ENCODE measurements at regions not wholly inside any gene's neighbourhood (a gene's known extent, or its start where the extent isn't known, plus 50 kb on each side); places are given as distances from the start of the nearest gene placed in this dataset.
"Not testable (repeated sequence)": the region's sequence is repeated elsewhere in the genome, so short reads cannot be mapped to it uniquely, and the experiment has no call there.

- no peak for DNase-seq (ENCODE audit: low spot score)
Measured at GRCh38 chrX:42442745-42443144, 335.2 kb downstream of the PPP1R2C start.

DNA sequence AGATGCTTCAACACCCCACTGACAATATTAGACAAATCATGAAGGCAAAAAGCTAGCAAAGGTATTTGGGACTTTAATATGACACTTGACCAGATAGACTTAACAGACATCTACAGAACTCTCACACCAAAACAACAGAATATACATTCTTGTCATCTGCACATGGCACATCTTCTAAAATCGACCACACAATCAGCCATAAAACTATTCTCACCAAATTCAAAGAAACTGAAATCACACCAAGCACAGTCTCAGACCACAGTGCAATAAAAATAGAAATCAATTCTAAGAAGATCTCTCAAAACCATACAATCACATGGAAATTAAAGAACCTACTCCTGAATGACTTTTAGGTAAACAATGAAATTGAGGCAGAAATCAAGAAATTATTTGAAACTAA lies 340.8 kb downstream of the PPP1R2C start:
- DNase-seq (ENCODE audit: low spot score), result no peak

DNA sequence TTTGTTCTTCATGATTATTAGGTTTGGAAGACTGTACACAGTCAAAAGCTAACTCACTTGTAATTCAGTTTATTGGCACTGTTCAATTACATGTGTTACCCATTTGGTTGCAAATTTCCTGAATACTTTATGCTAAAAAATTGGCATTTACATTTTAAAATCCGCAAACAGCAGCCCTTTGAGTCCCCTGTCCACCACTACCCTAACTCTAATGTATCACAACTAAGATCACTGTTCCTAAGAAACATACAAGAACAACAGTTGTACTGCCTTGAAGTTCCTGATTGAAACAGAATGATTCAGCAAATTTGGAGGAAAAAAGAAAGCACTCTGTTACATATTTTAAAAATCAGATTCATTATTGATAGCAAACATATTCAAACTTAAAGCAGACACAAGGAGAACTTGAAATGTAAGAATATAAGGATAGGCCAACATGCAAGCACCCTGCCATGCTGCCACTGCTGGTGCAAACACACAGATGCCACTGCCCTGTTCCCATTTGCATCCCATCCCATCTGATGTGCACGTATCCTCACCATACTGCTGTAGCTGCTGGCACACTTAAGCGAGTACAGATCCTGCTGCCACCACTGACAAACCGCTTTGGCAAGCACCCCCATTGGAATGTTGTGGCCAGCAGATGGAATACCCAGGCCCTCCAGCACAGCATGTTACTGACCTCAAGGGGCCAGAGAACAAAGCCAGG lies 343.4 kb downstream of the PPP1R2C start:
- no peak for DNase-seq (ENCODE audit: low spot score)

DNA sequence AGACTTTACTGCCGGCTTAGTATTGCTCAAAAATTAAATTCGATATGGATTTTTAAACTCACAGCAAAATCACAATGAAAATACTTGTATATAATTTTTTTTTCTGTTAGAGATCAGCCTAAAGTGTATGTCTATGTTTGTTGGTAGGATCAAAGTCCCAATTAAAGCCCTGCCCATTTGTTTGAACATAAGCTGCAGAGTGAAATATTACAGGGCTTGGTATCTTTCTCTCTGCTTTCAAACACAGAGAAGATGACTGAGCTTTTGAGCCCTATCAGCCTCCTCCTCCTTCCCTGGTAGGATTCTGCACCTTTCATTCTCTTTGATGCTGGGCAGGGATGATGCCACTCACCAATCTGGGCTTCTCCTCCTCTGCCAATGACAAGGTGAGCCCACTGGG lies 345.4 kb downstream of the PPP1R2C start:
- DNase-seq (ENCODE audit: low spot score), result no peak

- no peak for DNase-seq (ENCODE audit: low spot score)
Measured at GRCh38 chrX:42422961-42423360, 355.0 kb downstream of the PPP1R2C start.

DNA sequence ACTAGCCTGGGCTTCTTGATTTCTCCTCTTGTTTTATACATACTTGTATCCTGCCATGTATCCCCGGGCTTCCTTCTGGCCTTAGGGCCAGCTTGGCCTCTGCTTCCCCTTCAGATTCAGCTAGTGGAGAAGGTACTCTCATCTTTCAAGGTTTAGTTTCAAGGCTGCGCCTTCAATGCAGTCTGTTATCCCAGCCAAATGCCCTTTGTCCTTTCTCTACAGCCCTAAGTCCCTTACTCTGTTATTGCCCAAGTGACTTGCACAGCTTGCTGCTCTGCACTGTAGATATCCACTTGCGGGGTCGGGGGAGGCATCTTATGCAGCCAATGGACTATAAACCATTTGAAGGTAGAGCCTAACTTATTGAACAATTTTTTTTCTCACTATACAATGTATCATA lies 357.5 kb downstream of the PPP1R2C start:
- DNase-seq (ENCODE audit: low spot score), result no peak

- DNase-seq (ENCODE audit: low spot score), result no peak
Measured at GRCh38 chrX:42415636-42416035, 362.3 kb downstream of the PPP1R2C start.

GRCh38 chrX:42414057-42414456 lies 363.9 kb downstream of the PPP1R2C start:
- DNase-seq (ENCODE audit: low spot score), result no peak

GRCh38 chrX:42399632-42400024 lies 378.3 kb downstream of the PPP1R2C start:
- no peak for DNase-seq (ENCODE audit: low spot score)

DNA sequence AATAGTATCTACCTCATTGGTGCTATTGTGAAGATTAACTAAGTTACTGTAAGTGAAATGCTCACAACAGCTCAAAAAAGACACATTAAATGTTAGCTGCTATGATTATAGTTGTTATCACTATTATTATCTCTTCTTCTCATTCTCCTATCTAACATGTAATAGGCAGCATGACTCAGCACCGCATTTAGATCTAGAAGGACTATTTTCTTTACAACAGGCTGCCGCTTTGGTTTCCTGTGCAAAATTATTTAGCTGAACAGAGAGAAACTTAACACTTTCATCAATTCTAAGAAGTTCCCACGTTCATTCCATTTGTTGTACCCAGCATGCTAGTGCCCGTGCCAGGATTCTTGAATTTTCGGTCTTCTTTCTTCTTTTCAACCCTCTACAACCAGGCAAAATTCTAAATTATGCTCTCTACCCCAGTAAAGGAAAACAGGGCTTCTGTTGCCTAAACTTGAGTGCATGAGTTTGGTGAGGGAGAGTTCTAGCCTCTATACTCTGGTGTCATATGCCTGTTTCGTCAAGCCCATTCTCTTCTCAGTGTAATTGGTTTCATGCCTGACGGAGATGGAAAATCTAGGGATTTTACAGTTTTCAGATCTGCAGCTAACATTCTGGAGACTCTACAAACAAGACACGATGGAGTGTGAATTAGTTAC lies 378.9 kb downstream of the PPP1R2C start:
- no peak for DNase-seq (ENCODE audit: low spot score)

- no peak for DNase-seq (ENCODE audit: low spot score)
Measured at GRCh38 chrX:42396136-42396535, 381.8 kb downstream of the PPP1R2C start.

- DNase-seq (ENCODE audit: low spot score), result no peak
Measured at GRCh38 chrX:42392846-42393245, 385.1 kb downstream of the PPP1R2C start.

DNA sequence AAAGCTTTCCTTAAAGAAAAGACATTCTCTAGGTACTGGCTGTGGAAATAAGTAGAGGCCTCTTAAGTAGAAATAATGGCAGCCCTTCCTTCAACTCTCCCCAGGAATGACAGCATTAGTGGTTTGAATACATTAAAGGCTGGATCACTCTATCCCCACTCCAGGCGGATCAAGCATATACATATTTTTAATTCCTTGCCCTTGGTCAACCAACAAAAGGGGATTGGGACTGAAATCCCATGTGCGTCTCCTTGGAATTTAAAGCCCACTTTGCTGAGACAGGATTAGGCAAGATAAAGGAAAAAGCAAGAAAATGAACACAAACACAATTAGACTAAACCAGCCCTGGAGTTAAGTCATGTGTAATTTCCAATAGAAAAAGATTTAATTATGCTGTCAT lies 391.3 kb downstream of the PPP1R2C start:
- DNase-seq (ENCODE audit: low spot score), result no peak

DNA sequence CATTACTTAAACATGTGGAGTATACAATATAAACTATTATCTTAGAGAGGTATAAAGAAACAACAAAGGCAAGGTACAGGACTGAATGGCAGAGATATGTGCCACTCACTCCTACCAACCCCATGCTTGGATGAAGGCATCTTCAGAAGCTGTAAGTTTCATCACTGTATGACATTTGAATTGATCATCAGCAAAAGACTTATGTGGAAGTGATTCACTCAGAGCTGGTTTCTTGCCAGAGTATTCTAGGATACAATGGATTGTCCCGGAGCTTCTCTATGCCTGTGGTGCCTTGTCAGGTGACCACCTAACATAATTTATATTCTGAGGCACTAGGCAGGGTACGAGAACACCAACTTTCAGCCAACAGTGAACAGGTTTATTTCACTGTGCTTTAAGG lies 392.2 kb downstream of the PPP1R2C start:
- DNase-seq (ENCODE audit: low spot score), result no peak

- DNase-seq (ENCODE audit: low spot score), result no peak
Measured at GRCh38 chrX:42384956-42385355, 393.0 kb downstream of the PPP1R2C start.

GRCh38 chrX:42378857-42379256 lies 399.1 kb downstream of the PPP1R2C start:
- DNase-seq (ENCODE audit: low spot score), result no peak

DNA sequence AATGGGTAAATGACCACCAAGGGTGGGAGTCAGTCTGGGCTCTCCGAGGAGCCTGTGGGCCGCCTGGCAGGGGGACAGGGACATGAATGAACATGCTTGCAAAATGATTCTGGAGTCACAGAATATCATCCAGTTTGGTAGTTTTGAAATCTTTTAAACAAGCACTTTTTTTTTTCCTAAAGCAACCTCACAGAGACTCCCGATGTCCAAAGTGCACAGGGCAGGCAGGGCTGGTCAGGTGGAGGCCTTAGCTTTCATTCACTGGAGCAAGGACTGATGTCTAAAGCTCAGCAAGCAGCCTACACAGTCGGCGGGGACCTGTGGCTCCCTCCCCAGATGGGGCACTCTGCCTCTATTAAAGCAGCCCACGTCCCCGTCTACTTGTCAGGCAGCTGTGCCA lies 402.9 kb downstream of the PPP1R2C start:
- DNase-seq (ENCODE audit: low spot score), result no peak

DNA sequence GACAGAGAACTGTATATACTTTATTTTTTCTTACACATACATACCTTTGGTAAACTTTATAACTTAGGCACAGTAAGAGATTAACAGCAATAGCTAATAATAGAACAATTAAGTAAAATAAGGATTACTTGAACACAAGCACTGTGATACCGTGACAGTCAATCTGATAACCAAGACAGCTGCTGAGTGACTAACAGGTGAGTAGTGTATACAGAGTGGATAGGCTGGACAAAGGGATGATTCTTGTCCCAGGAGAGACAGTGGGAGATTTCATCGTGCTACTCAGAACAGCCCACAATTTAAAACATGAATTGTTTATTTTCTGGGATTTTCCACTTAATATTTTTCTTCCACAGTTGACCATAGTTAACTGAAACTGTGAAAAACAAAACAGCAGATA lies 411.8 kb downstream of the PPP1R2C start:
- no peak for DNase-seq (ENCODE audit: low spot score)

- DNase-seq (ENCODE audit: low spot score), result no peak
Measured at GRCh38 chrX:42362219-42362618, 415.7 kb downstream of the PPP1R2C start.

GRCh38 chrX:42342981-42343380 lies 419.6 kb upstream of the CASK start:
- not testable (repeated sequence) for DNase-seq (ENCODE audit: low spot score)

Measured in hepatic stellate cell (primary cell).